GM20000 (cell line): ENCODE measurements at regions not wholly inside any gene's neighbourhood (a gene's known extent, or its start where the extent isn't known, plus 50 kb on each side); places are given as distances from the start of the nearest gene placed in this dataset.
"Not testable (repeated sequence)": the region's sequence is repeated elsewhere in the genome, so short reads cannot be mapped to it uniquely, and the experiment has no call there.

Source experiments
- DNase-seq: peaks from one replicate; pipeline ENCODE4 v3.0.0; 2012; ENCODE audit warnings: low spot score
- CTCF ChIP-seq: IDR thresholded peaks from 2 replicates; pipeline ENCODE4 v1.5.1; 2012; ENCODE audit warnings: mild to moderate bottlenecking, control low read depth; ENCODE audit errors: extremely low read depth, missing control alignments

- TF ChIP-seq CTCF, result no peak
- DNase-seq, result no peak
Observed at GRCh38 chr4:97140545-97140944, 1002.7 kb downstream of the STPG2 start.

- DNase-seq, result not testable (repeated sequence)
Observed at GRCh38 chr4:97141332-97141731, 1001.9 kb downstream of the STPG2 start.

GRCh38 chr4:97142410-97142809 is 1000.9 kb downstream of the STPG2 start:
- TF ChIP-seq CTCF, result no peak
- no peak for DNase-seq

DNA sequence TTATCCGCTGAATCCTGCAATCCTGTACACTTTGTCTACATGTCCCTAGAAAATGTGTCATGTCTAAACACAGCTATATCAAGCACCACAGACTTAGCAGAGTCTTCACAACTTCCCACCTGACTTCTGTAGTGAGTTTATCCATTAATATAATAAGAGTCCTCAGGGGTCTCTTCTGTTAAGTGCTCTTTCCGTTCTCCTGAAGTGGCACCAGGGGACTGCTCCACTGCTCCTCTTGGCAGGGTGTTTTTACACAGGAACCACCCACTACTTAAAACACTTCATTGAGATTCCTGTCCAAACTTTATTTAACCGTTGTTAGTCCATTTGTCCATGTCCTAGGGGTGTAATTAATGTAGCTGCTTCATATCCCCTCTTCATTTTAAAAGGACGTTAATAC is 1000.4 kb downstream of the STPG2 start:
- DNase-seq, result no peak

GRCh38 chr4:97144199-97144598 is 999.1 kb downstream of the STPG2 start:
- DNase-seq, result no peak
- no peak for TF ChIP-seq CTCF

More for the DNA sequence above, 1000.4 kb downstream of the STPG2 start:
- TF ChIP-seq CTCF, result no peak

GRCh38 chr4:97150966-97151365 is 992.3 kb downstream of the STPG2 start:
- no peak for TF ChIP-seq CTCF
- DNase-seq, result no peak

DNA sequence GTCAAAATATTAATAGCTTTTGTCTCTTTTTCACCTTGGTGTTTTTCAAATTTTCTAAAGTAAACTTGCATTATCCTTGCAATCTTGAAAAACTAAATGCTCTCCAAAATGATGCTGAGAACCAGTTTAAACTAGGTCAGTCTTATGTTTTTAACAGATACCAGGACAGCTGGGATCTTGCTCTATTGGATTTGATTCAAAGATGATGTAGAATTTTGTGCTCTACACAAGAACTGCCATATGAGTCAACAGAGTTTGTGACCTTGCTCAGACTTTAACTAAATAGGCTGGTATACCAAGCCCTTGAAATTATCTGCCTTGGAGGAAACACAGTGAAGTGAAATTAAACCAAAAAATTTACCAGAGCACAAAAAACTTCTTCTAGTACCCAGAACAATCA is 991.1 kb downstream of the STPG2 start:
- no peak for DNase-seq
- no peak for TF ChIP-seq CTCF

DNA sequence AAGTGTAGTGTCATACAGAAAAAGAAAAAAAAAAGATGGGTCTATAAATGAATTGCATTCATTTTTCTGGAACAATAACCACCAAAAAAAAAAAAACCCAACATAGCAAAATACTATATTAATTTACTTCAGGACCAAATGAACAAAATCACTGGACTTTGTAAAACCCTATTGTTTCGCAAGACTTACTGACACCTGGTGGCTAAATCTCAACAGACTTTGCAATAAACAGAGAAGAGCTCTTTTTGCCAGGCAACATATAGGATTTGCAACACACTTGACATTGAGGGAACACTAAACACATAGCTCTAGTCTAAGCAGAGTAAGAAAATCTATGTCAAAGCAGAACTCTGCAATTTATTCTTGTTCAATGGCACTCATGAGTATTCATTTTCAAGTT is 990.2 kb downstream of the STPG2 start:
- DNase-seq, result no peak
- no peak for TF ChIP-seq CTCF
